ENCODE measurements at regions not wholly inside any gene's neighbourhood (a gene's known extent, or its start where the extent isn't known, plus 50 kb on each side); places are given as distances from the start of the nearest gene placed in this dataset.

GRCh38 chr4:56169061-56169460 lies 218.2 kb downstream of the AASDH start (continued):
- no peak for TF ChIP-seq RERE (CRISPR knock-in tag; IDR thresholded peaks at IDR 0.05; ENCODE audit: low read depth)
- no peak for TF ChIP-seq ZNF556 (CRISPR knock-in tag; IDR thresholded peaks at IDR 0.05; ENCODE audit: borderline replicate concordance)

- Histone ChIP-seq H3K4me3 (replicated peaks in 1 of 3; ENCODE audit: insufficient read depth in 1 of 3, low read depth in 2 of 3, low read length in 3 of 3) (no peak overlapping the region), H3K79me2 (ENCODE audit: insufficient read depth, low read length) (no peaks in the 10 kb centered on the region), H3K27ac (ENCODE audit: extremely low read length, insufficient read depth, low read length) (no peak overlapping the region), H3K9ac (ENCODE audit: insufficient read depth, low read depth, low read length) (no peak overlapping the region), H3K9me3 (ENCODE audit: low read length) (no peaks in the 10 kb centered on the region), H3K27me3 (ENCODE audit: control insufficient read depth in 1 of 2, insufficient read depth in 2 of 2, low read length in 2 of 2) (no peaks in the 10 kb centered on the region; a peak in 1 of 5 replicates), H3K4me2 (ENCODE audit: low read depth, low read length) (no peak overlapping the region), H3K36me3 (replicated peaks in 1 of 2; ENCODE audit: control insufficient read depth in 1 of 2, insufficient read depth in 2 of 2, low read length in 2 of 2) (no peaks in the 10 kb centered on the region), H2AFZ (ENCODE audit: low read length) (no peak overlapping the region), H3K4me1 (ENCODE audit: insufficient read depth, low read length) (0 out of 2 replicates have a peak, but pooled peaks cover 5% of the 10 kb centered on the region), H4K20me1 (ENCODE audit: insufficient read depth, low read length) (no peaks in the 10 kb centered on the region)
- no TSS peak for BruUV-seq (replicated peaks)
- intact Hi-C loops (cut with micrococcal nuclease; ENCODE audit: unreplicated experiment): no loop called here
- ATAC-seq (no peak), FAIRE-seq (no peak), DNase-seq (ENCODE audit: low spot score) (no peak)
- in situ Hi-C loops (cut with HindIII; ENCODE audit: extremely low pct_ligation_motif_present, low pct_unique_long_range_greater_than_20kb): no loop called here
- ChIA-PET POLR2A (no interaction called here), CTCF (ENCODE audit: low intra/inter-chr PET ratio, low total read pairs) (no interaction called here)
- 97% methylated on average over 3 of the region's 3 CpGs for WGBS (ENCODE audit: low lambda C conversion rate)
- no peak for TF ChIP-seq EZH2 (conservative IDR thresholded peaks at IDR 0.05; ENCODE audit: low read depth, low read length)
- TF ChIP-seq BRF2 (CRISPR knock-in tag; IDR thresholded peaks at IDR 0.05): no peak
- no peak for TF ChIP-seq ZSCAN31 (CRISPR knock-in tag; IDR thresholded peaks at IDR 0.05; ENCODE audit: low read depth)
- no peak for TF ChIP-seq RBM22 (optimal IDR thresholded peaks at IDR 0.05; ENCODE audit: low read length)
- no peak for TF ChIP-seq RBAK (CRISPR knock-in tag; IDR thresholded peaks at IDR 0.05)
- no peak for TF ChIP-seq CBX1 (IDR thresholded peaks at IDR 0.05; ENCODE audit: low read depth)
- no peak for TF ChIP-seq ZBTB8A (CRISPR knock-in tag; IDR thresholded peaks at IDR 0.05; ENCODE audit: borderline replicate concordance, low read depth)
- no peak for TF ChIP-seq ZNF326 (CRISPR knock-in tag; IDR thresholded peaks at IDR 0.05; ENCODE audit: borderline replicate concordance)
- TF ChIP-seq ZNF574 (CRISPR knock-in tag; IDR thresholded peaks at IDR 0.05): no peak
- no peak for TF ChIP-seq BCLAF1 (IDR thresholded peaks at IDR 0.05)
Observed at GRCh38 chr4:56164907-56165306, 216.2 kb downstream of the CEP135 start.

Data from HepG2 (cell line).